ENCODE measurements at regions not wholly inside any gene's neighbourhood (a gene's known extent, or its start where the extent isn't known, plus 50 kb on each side); places are given as distances from the start of the nearest gene placed in this dataset.

DNA sequence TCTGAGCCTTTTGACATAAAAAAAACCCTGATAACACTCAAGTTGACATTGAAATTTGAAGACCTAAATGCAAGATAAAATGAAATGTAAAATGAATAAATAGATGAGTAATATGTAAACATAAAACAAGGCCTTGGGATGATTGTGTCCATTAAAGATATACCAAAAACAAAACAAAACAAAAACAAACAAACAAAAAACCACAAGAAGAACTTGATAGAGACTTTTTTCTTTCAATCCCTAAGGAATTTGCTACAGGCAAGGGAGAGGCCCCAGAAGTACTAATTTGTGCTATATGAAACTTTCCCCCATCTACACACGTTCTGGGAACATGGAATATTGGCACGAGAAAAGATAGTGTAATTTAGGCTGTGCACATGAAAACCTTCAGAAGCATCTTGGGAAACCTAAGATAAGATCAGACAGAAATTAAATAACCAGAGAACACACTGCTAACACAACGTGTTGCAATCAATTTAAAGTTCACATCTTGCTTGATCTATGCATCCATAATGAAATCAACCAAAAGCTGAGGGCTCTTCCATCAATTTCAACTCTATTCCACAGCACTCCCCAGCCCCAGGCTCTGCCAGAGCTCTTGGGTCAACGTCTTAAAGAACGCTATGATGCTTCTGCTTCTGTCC lies 201.1 kb upstream of the RREB1 start:
- peaks cover 21% of the 10 kb centered on the region for H3K27me3 Mint-ChIP-seq (ENCODE audit: low read depth)
- no peaks in the 10 kb centered on the region for H3K9me3 Mint-ChIP-seq
- peaks cover 25% of the 10 kb centered on the region for H3K4me1 Mint-ChIP-seq
- peak overlapping the region in 1 of 3 experiments; percentile 42 for H3K27ac Mint-ChIP-seq
- TF ChIP-seq, protein P1, sequence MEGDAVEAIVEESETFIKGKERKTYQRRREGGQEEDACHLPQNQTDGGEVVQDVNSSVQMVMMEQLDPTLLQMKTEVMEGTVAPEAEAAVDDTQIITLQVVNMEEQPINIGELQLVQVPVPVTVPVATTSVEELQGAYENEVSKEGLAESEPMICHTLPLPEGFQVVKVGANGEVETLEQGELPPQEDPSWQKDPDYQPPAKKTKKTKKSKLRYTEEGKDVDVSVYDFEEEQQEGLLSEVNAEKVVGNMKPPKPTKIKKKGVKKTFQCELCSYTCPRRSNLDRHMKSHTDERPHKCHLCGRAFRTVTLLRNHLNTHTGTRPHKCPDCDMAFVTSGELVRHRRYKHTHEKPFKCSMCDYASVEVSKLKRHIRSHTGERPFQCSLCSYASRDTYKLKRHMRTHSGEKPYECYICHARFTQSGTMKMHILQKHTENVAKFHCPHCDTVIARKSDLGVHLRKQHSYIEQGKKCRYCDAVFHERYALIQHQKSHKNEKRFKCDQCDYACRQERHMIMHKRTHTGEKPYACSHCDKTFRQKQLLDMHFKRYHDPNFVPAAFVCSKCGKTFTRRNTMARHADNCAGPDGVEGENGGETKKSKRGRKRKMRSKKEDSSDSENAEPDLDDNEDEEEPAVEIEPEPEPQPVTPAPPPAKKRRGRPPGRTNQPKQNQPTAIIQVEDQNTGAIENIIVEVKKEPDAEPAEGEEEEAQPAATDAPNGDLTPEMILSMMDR (IDR thresholded peaks at IDR 0.05; ENCODE audit: unreplicated experiment in 3 of 3): no peak
- H3K4me3 Mint-ChIP-seq: no peak overlapping the region
- H3K36me3 Mint-ChIP-seq (ENCODE audit: low read depth): no peaks in the 10 kb centered on the region

DNA sequence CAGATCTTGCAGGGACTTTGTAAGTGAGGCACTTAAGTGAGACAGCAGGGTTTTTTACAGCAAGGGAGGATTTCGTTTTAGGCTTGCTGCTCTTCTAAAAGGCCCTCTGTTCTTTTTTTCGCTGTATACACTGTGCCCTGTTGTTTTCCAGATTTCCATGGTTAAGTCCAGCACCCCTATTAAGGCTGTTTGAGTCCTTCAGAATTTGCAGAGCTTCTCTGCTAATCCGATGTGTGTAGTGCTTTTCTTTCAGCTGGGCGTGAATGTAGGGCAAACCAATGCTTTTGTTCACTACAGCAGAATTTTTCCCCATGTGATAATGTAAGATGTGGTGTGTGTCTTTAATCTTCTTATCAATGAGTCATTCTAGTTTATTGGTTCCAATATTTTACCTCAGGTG lies 200.5 kb upstream of the RREB1 start:
- Mint-ChIP-seq H3K4me1 (peaks cover 31% of the 10 kb centered on the region), H3K36me3 (ENCODE audit: low read depth) (no peaks in the 10 kb centered on the region), H3K27me3 (ENCODE audit: low read depth) (peaks cover 21% of the 10 kb centered on the region), H3K4me3 (no peak overlapping the region), H3K9me3 (no peaks in the 10 kb centered on the region), H3K27ac (peak overlapping the region in 1 of 3 experiments; percentile 28)
- TF ChIP-seq, protein P1 (IDR thresholded peaks at IDR 0.05; ENCODE audit: unreplicated experiment in 3 of 3): no peak

DNA sequence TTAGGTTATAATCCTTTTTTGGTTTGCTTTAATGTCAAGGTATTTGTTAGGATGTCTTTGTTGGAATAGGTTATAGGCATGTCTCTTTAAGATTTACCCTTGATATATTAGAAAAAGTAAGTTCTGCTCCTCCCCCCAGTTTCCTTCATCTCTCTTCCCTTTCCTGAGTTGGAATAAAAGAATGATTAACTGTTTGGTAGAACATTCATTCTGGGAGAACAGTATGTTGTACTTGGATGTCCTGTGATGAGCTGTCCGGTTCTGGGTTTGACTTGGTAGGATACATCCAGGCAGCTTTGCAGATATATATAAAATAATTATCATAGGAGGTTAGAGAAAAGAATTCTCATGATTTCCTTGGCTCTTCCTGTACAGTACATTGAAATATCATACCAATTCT lies 199.6 kb upstream of the RREB1 start:
- peaks cover 39% of the 10 kb centered on the region for H3K4me1 Mint-ChIP-seq
- no peak overlapping the region for H3K4me3 Mint-ChIP-seq
- H3K27me3 Mint-ChIP-seq (ENCODE audit: low read depth): peaks cover 17% of the 10 kb centered on the region
- no peaks in the 10 kb centered on the region for H3K36me3 Mint-ChIP-seq (ENCODE audit: low read depth)
- TF ChIP-seq, protein P1 (IDR thresholded peaks at IDR 0.05; ENCODE audit: unreplicated experiment in 3 of 3): no peak
- H3K9me3 Mint-ChIP-seq: no peaks in the 10 kb centered on the region
- H3K27ac Mint-ChIP-seq: peak overlapping the region in 1 of 3 experiments; percentile 28

DNA sequence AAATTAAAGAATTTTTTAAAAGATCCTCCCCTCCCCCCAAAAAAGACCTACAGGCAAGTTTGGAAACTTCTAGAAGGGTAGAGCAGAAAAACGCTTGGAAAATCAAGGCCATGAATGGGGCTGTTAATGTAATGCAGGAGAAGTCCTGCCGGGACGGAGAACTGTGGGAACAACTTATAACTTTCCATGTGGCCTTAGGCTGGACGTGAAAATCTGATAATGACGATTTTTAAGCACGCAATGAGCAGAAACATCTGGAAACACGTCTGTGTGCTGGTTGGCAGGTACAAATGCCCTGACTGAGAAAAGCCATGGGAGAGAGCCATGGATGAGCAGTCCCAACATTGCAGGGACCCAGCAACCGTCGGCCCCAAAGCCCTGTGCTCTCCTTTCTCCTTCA lies 198.7 kb upstream of the RREB1 start:
- TF ChIP-seq, protein P1 (IDR thresholded peaks at IDR 0.05; ENCODE audit: unreplicated experiment in 3 of 3): no peak
- H3K36me3 Mint-ChIP-seq (ENCODE audit: low read depth): no peaks in the 10 kb centered on the region
- no peak overlapping the region for H3K4me3 Mint-ChIP-seq
- peak overlapping the region in 1 of 3 experiments; percentile 40 for H3K27ac Mint-ChIP-seq
- no peaks in the 10 kb centered on the region for H3K9me3 Mint-ChIP-seq
- peaks cover 46% of the 10 kb centered on the region for H3K4me1 Mint-ChIP-seq
- H3K27me3 Mint-ChIP-seq (ENCODE audit: low read depth): peaks cover 17% of the 10 kb centered on the region

DNA sequence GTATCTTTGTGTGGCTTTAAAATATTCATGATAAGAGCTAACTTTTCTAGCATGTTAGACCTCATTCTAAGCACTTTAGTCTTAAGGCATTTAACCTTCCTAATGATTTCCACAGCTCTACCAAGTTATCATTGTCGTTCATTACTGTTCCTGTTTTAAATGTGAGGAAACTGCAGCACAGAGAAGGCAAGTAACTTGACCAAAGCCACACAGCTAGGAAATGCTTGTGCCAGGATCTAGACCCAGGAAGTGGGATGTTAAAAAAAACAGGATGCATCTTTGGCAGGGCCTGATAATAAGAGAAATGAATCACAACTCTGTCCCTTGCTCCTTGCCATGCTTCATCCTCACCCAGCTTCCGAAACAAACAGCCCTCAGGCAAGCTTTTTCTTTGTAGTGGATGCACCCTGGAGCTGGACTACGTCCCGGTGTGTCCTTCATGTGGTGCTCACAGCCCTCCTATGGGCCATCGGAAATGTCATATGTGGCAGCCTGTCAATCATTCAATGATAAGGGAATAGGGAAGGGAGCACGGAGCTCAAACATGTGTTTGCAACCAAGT lies 196.9 kb upstream of the RREB1 start:
- Mint-ChIP-seq H3K27ac (no peak overlapping the region), H3K9me3 (no peaks in the 10 kb centered on the region), H3K4me1 (peaks cover 58% of the 10 kb centered on the region), H3K27me3 (ENCODE audit: low read depth) (peaks cover 12% of the 10 kb centered on the region), H3K4me3 (no peak overlapping the region), H3K36me3 (ENCODE audit: low read depth) (no peaks in the 10 kb centered on the region)
- TF ChIP-seq, protein P1 (IDR thresholded peaks at IDR 0.05; ENCODE audit: unreplicated experiment in 3 of 3): no peak

DNA sequence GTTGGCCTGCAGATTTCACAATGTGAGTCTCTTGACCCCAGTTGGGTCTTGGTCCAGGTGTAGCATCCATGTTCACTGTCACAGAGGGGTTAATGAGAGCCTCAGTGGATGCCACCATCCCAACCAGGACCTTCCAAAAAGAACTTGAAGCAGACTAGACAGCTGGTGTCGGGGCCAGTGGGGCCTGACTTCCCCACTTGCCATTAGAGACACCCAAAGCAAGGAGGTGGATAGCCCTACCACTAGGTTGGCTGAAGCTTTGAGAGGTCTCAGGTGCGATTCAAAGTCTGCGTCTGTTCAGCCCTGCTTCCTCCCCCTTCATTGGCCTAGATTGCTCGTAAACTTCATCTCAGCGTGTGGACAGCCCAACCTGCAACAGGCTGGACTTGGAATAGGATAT lies 196.4 kb upstream of the RREB1 start:
- Mint-ChIP-seq H3K4me3 (no peak overlapping the region), H3K27ac (peak overlapping the region in 2 of 3 experiments; percentile 16 to 70), H3K9me3 (no peaks in the 10 kb centered on the region), H3K27me3 (ENCODE audit: low read depth) (peaks cover 12% of the 10 kb centered on the region), H3K36me3 (ENCODE audit: low read depth) (no peaks in the 10 kb centered on the region), H3K4me1 (peaks cover 61% of the 10 kb centered on the region)
- TF ChIP-seq, protein P1 (IDR thresholded peaks at IDR 0.05; ENCODE audit: unreplicated experiment in 3 of 3): no peak
